Smooth muscle cell (in vitro differentiated cells): ENCODE measurements at regions not wholly inside any gene's neighbourhood (a gene's known extent, or its start where the extent isn't known, plus 50 kb on each side); places are given as distances from the start of the nearest gene placed in this dataset. TPM values are rescaled to one million over a fixed set of nuclear protein-coding genes. Genes with fewer than 3 reads are reported as not detected.

Experiments
- DNase-seq: peaks from one replicate; lab custom pipeline; 2025; ENCODE audit not compliant: unreplicated experiment; lab: John Stamatoyannopoulos, UW
- H2AFZ ChIP-seq: fragments of 200-600 bp; sonication (generic); 2 replicates; pipeline ENCODE4 v1.6.0; 2016; ENCODE audit warnings: antibody characterized with exemption, low read depth, mild to moderate bottlenecking
- H3F3A ChIP-seq: fragments of 200-600 bp; sonication (generic); 2 replicates; pipeline ENCODE4 v1.6.0; 2017; ENCODE audit warnings: antibody characterized with exemption, low read depth
- H3K27ac ChIP-seq: fragments of 200-600 bp; sonication (generic); 2 replicates; pipeline ENCODE4 v1.5.1; 2016; ENCODE audit warnings: low read depth, mild to moderate bottlenecking
- H3K27me3 ChIP-seq: fragments of 200-600 bp; sonication (generic); 2 replicates; pipeline ENCODE4 v1.6.1; 2016; ENCODE audit warnings: low read depth, mild to moderate bottlenecking
- H3K36me3 ChIP-seq: fragments of 200-600 bp; sonication (generic); 2 replicates; pipeline ENCODE4 v1.5.1; 2016; ENCODE audit warnings: low read depth
- H3K4me1 ChIP-seq: fragments of 200-600 bp; sonication (generic); 2 replicates; pipeline ENCODE4 v1.5.1; 2016; ENCODE audit warnings: low read depth
- H3K4me2 ChIP-seq: fragments of 200-600 bp; sonication (generic); 2 replicates; pipeline ENCODE4 v1.6.0; 2016; ENCODE audit warnings: mild to moderate bottlenecking
- H3K4me3 ChIP-seq: fragments of 200-600 bp; sonication (generic); 2 replicates; pipeline ENCODE4 v1.5.1; 2016; ENCODE audit warnings: mild to moderate bottlenecking
- H3K79me2 ChIP-seq: fragments of 200-600 bp; sonication (generic); 2 replicates; pipeline ENCODE4 v1.6.0; 2016; ENCODE audit warnings: low read depth, mild to moderate bottlenecking
- H3K9ac ChIP-seq: fragments of 200-600 bp; sonication (generic); 2 replicates; pipeline ENCODE4 v1.6.0; 2016; ENCODE audit warnings: low read depth
- H3K9me3 ChIP-seq: fragments of 200-600 bp; sonication (generic); replicated peaks from 2 replicates; pipeline ENCODE4 v1.5.1; 2016; ENCODE audit warnings: low read depth
- H4K20me1 ChIP-seq: fragments of 200-600 bp; sonication (generic); 2 replicates; pipeline ENCODE4 v1.6.0; 2016; ENCODE audit warnings: low read depth
- CTCF ChIP-seq: fragments of 200-600 bp; sonication (generic); IDR thresholded peaks from 2 replicates; pipeline ENCODE4 v1.5.1; 2017; ENCODE audit warnings: borderline replicate concordance, mild to moderate bottlenecking, antibody characterized with exemption; ENCODE audit not compliant: insufficient read depth, poor library complexity, severe bottlenecking
- WGBS: methylation state at CpG from one replicate; pipeline ENCODE4 v1.1.7; 2016; ENCODE audit warnings: low lambda C conversion rate; 5-methylcytosine and 5-hydroxymethylcytosine counted together
- small RNA-seq: library from RNA; depleted of rRNA; stranded (forward); fragments of <200 nt; gene quantifications from one replicate; pipeline ENCODE3, GENCODE V24; 2014

GRCh38 chr12:62205346-62205745, 54.9 kb upstream of the USP15 start:
- H3K27me3 ChIP-seq, result no peaks in the 10 kb centered on the region
- H2AFZ ChIP-seq, result no peak overlapping the region
- H3K9ac ChIP-seq, result no peak overlapping the region
- no peaks in the 10 kb centered on the region for H3K79me2 ChIP-seq
- no peak overlapping the region for H3K4me2 ChIP-seq
- TF ChIP-seq CTCF, result no peak
- H3K27ac ChIP-seq, result no peak overlapping the region
- peaks cover 3% of the 10 kb centered on the region for H3K9me3 ChIP-seq
- no peak overlapping the region for H3K4me3 ChIP-seq
- H3K36me3 ChIP-seq, result no peaks in the 10 kb centered on the region
- H4K20me1 ChIP-seq, result no peaks in the 10 kb centered on the region
- DNase-seq, result no peak
- no peaks in the 10 kb centered on the region for H3F3A ChIP-seq
- H3K4me1 ChIP-seq, result no peaks in the 10 kb centered on the region
- WGBS, result 100% methylated on average over 1 of the region's 1 CpG

GRCh38 chr12:62207248-62207647, 53.0 kb upstream of the USP15 start:
- no peaks in the 10 kb centered on the region for H3K36me3 ChIP-seq
- H3K9me3 ChIP-seq, result no peaks in the 10 kb centered on the region
- H4K20me1 ChIP-seq, result no peaks in the 10 kb centered on the region
- H3K27me3 ChIP-seq, result no peaks in the 10 kb centered on the region
- H3K4me1 ChIP-seq, result no peaks in the 10 kb centered on the region
- H3K4me3 ChIP-seq, result no peak overlapping the region
- no peak overlapping the region for H3K9ac ChIP-seq
- no peak overlapping the region for H3K27ac ChIP-seq
- TF ChIP-seq CTCF, result no peak
- no peaks in the 10 kb centered on the region for H3K79me2 ChIP-seq
- no peak overlapping the region for H2AFZ ChIP-seq
- no peak overlapping the region for H3K4me2 ChIP-seq
- 82% methylated on average over 1 of the region's 1 CpG for WGBS
- no peak for DNase-seq
- H3F3A ChIP-seq, result no peaks in the 10 kb centered on the region

Small RNAs in the stretch of these regions (small RNA-seq; reads per million reads assigned to genes)
- gene RF00019, result not detected
- not detected for gene RF00413
